Liver (tissue), 8 donors: ENCODE measurements at regions not wholly inside any gene's neighbourhood (a gene's known extent, or its start where the extent isn't known, plus 50 kb on each side); places are given as distances from the start of the nearest gene placed in this dataset.

ENCODE experiments used
- DNase-seq: peaks from one replicate; pipeline ENCODE4 v3.0.0-alpha.2; 2017; ENCODE audit warnings: low spot score
- H3K27ac ChIP-seq, 2 donors: one replicate each; pipeline ENCODE4 v1.7.0; 2013; ENCODE audit warnings: inconsistent platforms in 2 of 2, low read length in 2 of 2, control low read depth in 1 of 2, low read depth in 1 of 2, mild to moderate bottlenecking in 1 of 2
- H3K27me3 ChIP-seq, 4 donors: one replicate each; pipeline versions ENCODE4 v1.6.1 to v1.7.0; 2013; ENCODE audit warnings: low read length in 3 of 4, inconsistent platforms in 1 of 4, mild to moderate bottlenecking in 1 of 4, moderate library complexity in 1 of 4; ENCODE audit not compliant: control insufficient read depth in 4 of 4, insufficient read depth in 4 of 4
- H3K36me3 ChIP-seq, 4 donors: one replicate each; pipeline versions ENCODE4 v1.6.1 to v1.7.0; 2013; ENCODE audit warnings: low read length in 3 of 4, mild to moderate bottlenecking in 3 of 4, low read depth in 1 of 4, moderate library complexity in 1 of 4; ENCODE audit not compliant: control insufficient read depth in 4 of 4, insufficient read depth in 3 of 4
- H3K4me1 ChIP-seq, 4 donors: one replicate each; pipeline versions ENCODE4 v1.6.1 to v1.7.0; 2013; ENCODE audit warnings: low read length in 3 of 4, mild to moderate bottlenecking in 3 of 4, moderate library complexity in 1 of 4; ENCODE audit not compliant: control insufficient read depth in 4 of 4, insufficient read depth in 4 of 4
- H3K4me3 ChIP-seq, 3 donors: one replicate each; pipeline versions ENCODE4 v1.6.1 to v1.7.0; 2013; ENCODE audit warnings: low read length in 3 of 3, control low read depth in 1 of 3, low read depth in 1 of 3, mild to moderate bottlenecking in 1 of 3
- H3K9ac ChIP-seq, 2 donors: one replicate each; pipeline ENCODE4 v1.7.0; 2013; ENCODE audit warnings: low read length in 2 of 2, mild to moderate bottlenecking in 2 of 2, moderate library complexity in 2 of 2, control low read depth in 1 of 2, low read depth in 1 of 2
- H3K9me3 ChIP-seq, 4 donors: one replicate each; pipeline versions ENCODE4 v1.6.1 to v1.7.0; 2013; ENCODE audit warnings: low read length in 3 of 4; ENCODE audit not compliant: control insufficient read depth in 4 of 4
- ATF3 ChIP-seq: IDR thresholded peaks from 2 replicates; pipeline ENCODE4 v1.6.1; 2016; ENCODE audit warnings: antibody characterized with exemption
- CTCF ChIP-seq: fragments of 150-350 bp; IDR thresholded peaks from 2 replicates; pipeline ENCODE4 v1.5.1; 2017; ENCODE audit warnings: improper control_type of control experiment, low read depth, low read length; ENCODE audit not compliant: missing input control
- EGR1 ChIP-seq, 2 donors: IDR thresholded peaks; 2 replicates each; pipeline ENCODE4 v1.6.1; 2016 to 2018; ENCODE audit warnings: antibody characterized with exemption in 2 of 2, low read depth in 2 of 2
- FOXA1 ChIP-seq: IDR thresholded peaks from 2 replicates; pipeline ENCODE4 v1.6.1; 2016; ENCODE audit warnings: antibody characterized with exemption
- FOXA2 ChIP-seq: IDR thresholded peaks from 2 replicates; pipeline ENCODE4 v1.6.1; 2016; ENCODE audit warnings: antibody characterized with exemption
- GABPA ChIP-seq, 2 donors: IDR thresholded peaks in 1 of 2; conservative IDR thresholded peaks in 1 of 2; 2 replicates each; pipeline ENCODE4 v1.6.1; 2016; ENCODE audit warnings: antibody characterized with exemption in 2 of 2, mild to moderate bottlenecking in 1 of 2, moderate library complexity in 1 of 2
- HNF4A ChIP-seq, 2 donors: conservative IDR thresholded peaks; 2 replicates each; pipeline ENCODE4 v1.6.1; 2016; ENCODE audit warnings: antibody characterized with exemption in 2 of 2, mild to moderate bottlenecking in 2 of 2
- HNF4G ChIP-seq: IDR thresholded peaks from 2 replicates; pipeline ENCODE4 v1.6.1; 2016; ENCODE audit warnings: antibody characterized with exemption
- JUND ChIP-seq, 2 donors: IDR thresholded peaks; 2 replicates each; pipeline ENCODE4 v1.6.1; 2016; ENCODE audit warnings: antibody characterized with exemption in 2 of 2
- MAX ChIP-seq: IDR thresholded peaks from 2 replicates; pipeline ENCODE4 v1.6.1; 2016; ENCODE audit warnings: antibody characterized with exemption
- NR2F2 ChIP-seq: IDR thresholded peaks from 2 replicates; pipeline ENCODE4 v1.6.1; 2016; ENCODE audit warnings: antibody characterized with exemption
- RAD21 ChIP-seq, 2 donors: IDR thresholded peaks; 2 replicates each; pipeline ENCODE4 v1.6.1; 2016; ENCODE audit warnings: antibody characterized with exemption in 2 of 2, mild to moderate bottlenecking in 2 of 2
- REST ChIP-seq: IDR thresholded peaks from 2 replicates; pipeline ENCODE4 v1.6.1; 2016; ENCODE audit warnings: antibody characterized with exemption, mild to moderate bottlenecking
- RXRA ChIP-seq, 2 donors: IDR thresholded peaks; 2 replicates each; pipeline ENCODE4 v1.6.1; 2017 to 2018; ENCODE audit warnings: antibody characterized with exemption in 2 of 2, mild to moderate bottlenecking in 1 of 2
- SP1 ChIP-seq: IDR thresholded peaks from 2 replicates; pipeline ENCODE4 v1.6.1; 2018; ENCODE audit warnings: antibody characterized with exemption, mild to moderate bottlenecking
- TAF1 ChIP-seq: conservative IDR thresholded peaks from 2 replicates; pipeline ENCODE4 v1.6.1; 2016; ENCODE audit warnings: antibody characterized with exemption, mild to moderate bottlenecking
- YY1 ChIP-seq: IDR thresholded peaks from 2 replicates; pipeline ENCODE4 v1.6.1; 2016; ENCODE audit warnings: antibody characterized with exemption, mild to moderate bottlenecking
- ZBTB33 ChIP-seq: IDR thresholded peaks from 2 replicates; pipeline ENCODE4 v1.6.1; 2016; ENCODE audit warnings: antibody characterized with exemption
- WGBS: extraction: QIAGEN DNeasy Blood & Tissue Kit; methylation state at CpG from one replicate; pipeline ENCODE4 v1.1.7; 2013; 5-methylcytosine and 5-hydroxymethylcytosine counted together
- donor health status: healthy.
- donor health status: healthy.
- donor health status: healthy.
- donor health status: healthy.
- donor health status: healthy.

- Histone ChIP-seq H3K4me3 (no peak overlapping the region), H3K4me1 (no peaks in the 10 kb centered on the region), H3K9me3 (no peaks in the 10 kb centered on the region), H3K36me3 (no peaks in the 10 kb centered on the region), H3K27ac (no peak overlapping the region), H3K27me3 (peaks cover 0 to 2% (median 0%) of the 10 kb centered on the region in 4 donors), H3K9ac (no peak overlapping the region)
- no peak for DNase-seq
- TF ChIP-seq ATF3 = no peak
- TF ChIP-seq REST = no peak
- no peak for TF ChIP-seq JUND (IDR thresholded peaks at IDR 0.05)
- TF ChIP-seq TAF1 = no peak
- no peak for TF ChIP-seq YY1
- no peak for TF ChIP-seq HNF4A (conservative IDR thresholded peaks at IDR 0.05)
- TF ChIP-seq FOXA1 = no peak
- TF ChIP-seq CTCF = no peak
- WGBS = 93% methylated on average over 13 of the region's 13 CpGs
Measured at GRCh38 chr6:170042596-170043118, 248.2 kb downstream of the DLL1 start.

GRCh38 chr6:170042123-170042522 is 248.8 kb downstream of the DLL1 start:
- no peaks in the 10 kb centered on the region for H3K9me3 ChIP-seq
- 77% methylated on average over 4 of the region's 4 CpGs for WGBS
- H3K36me3 ChIP-seq = no peaks in the 10 kb centered on the region
- DNase-seq = no peak
- no peak overlapping the region for H3K4me3 ChIP-seq
- H3K9ac ChIP-seq = no peak overlapping the region
- no peaks in the 10 kb centered on the region for H3K4me1 ChIP-seq
- H3K27ac ChIP-seq = no peak overlapping the region
- no peak for TF ChIP-seq JUND (IDR thresholded peaks at IDR 0.05)
- no peak for TF ChIP-seq REST
- no peak for TF ChIP-seq EGR1 (IDR thresholded peaks at IDR 0.05; ENCODE audit: low read depth in 2 of 2)
- no peak for TF ChIP-seq MAX
- no peak for TF ChIP-seq GABPA (IDR thresholded peaks at IDR 0.05 in 1 of 2, conservative IDR thresholded peaks at IDR 0.05 in 1 of 2)
- no peak for TF ChIP-seq HNF4G
- no peak for TF ChIP-seq TAF1
- TF ChIP-seq FOXA2 = no peak
- no peak for TF ChIP-seq RXRA (IDR thresholded peaks at IDR 0.05)
- no peak for TF ChIP-seq NR2F2
- TF ChIP-seq ATF3 = no peak
- no peak for TF ChIP-seq YY1
- no peak for TF ChIP-seq FOXA1
- TF ChIP-seq CTCF = no peak
- no peak for TF ChIP-seq ZBTB33
- TF ChIP-seq SP1 = no peak
- no peak for TF ChIP-seq HNF4A (conservative IDR thresholded peaks at IDR 0.05)
- no peak for TF ChIP-seq RAD21 (IDR thresholded peaks at IDR 0.05)
- H3K27me3 ChIP-seq = peaks cover 0 to 2% (median 0%) of the 10 kb centered on the region in 4 donors
